HepG2 (cell line): ENCODE measurements at regions not wholly inside any gene's neighbourhood (a gene's known extent, or its start where the extent isn't known, plus 50 kb on each side); places are given as distances from the start of the nearest gene placed in this dataset.

Experiments
- ATAC-seq: fragments of 200-7000 bp; cut with Tn5 transposase; 3 replicates; pipeline ENCODE4 v1.9.1; 2020; ENCODE audit warnings: mild to moderate bottlenecking, moderate library complexity
- BruUV-seq: library from RNA; stranded (reverse); fragments of 400-500 nt; replicated peaks from 2 replicates; lab custom pipeline; 2021; lab: Mats Ljungman, UMichigan
- CTCF ChIA-PET: fragments of 300-600 bp; formaldehyde crosslinking; extraction: SDS; loops from one replicate; lab custom pipeline; 2021; ENCODE audit warnings: low total read pairs, inconsistent platforms, low intra/inter-chr PET ratio; lab: Yijun Ruan, JAX
- POLR2A ChIA-PET: fragments of 350-600 bp; sonication (Branson Sonifier 250); formaldehyde crosslinking; loops from one replicate; lab custom pipeline; 2020; ENCODE audit warnings: antibody characterized with exemption, inconsistent platforms; lab: Yijun Ruan, JAX
- DNase-seq: peaks from one replicate; pipeline ENCODE4 v3.0.0-alpha.2; 2015; ENCODE audit warnings: low spot score
- FAIRE-seq: peaks from 3 replicates; lab custom pipeline; 2011; peaks lifted over from hg19 to GRCh38; lab: Jason Lieb, UNC
- H2AFZ ChIP-seq: one replicate; pipeline ENCODE4 v1.6.1; 2011; ENCODE audit warnings: low read length, inconsistent platforms
- H3K27ac ChIP-seq: fragments of 300-600 bp; 3 replicates; pipeline ENCODE4 v1.8.0; 2011; ENCODE audit warnings: mixed run types, mild to moderate bottlenecking, mixed read lengths, low read length, inconsistent platforms; ENCODE audit not compliant: insufficient read depth; ENCODE audit errors: extremely low read length
- H3K27me3 ChIP-seq, 2 experiments: fragments of 200-600 bp in 1 of 2; 2 replicates in 1 of 2; 3 replicates in 1 of 2; pipeline versions ENCODE4 v1.6.0 to v1.8.0; 2011; ENCODE audit warnings: low read length in 2 of 2, mild to moderate bottlenecking in 2 of 2, moderate library complexity in 2 of 2, inconsistent platforms in 1 of 2; ENCODE audit not compliant: insufficient read depth in 2 of 2, control insufficient read depth in 1 of 2
- H3K36me3 ChIP-seq, 2 experiments: fragments of 200-600 bp in 1 of 2; replicated peaks in 1 of 2; 2 replicates in 1 of 2; 3 replicates in 1 of 2; pipeline versions ENCODE4 v1.5.1 to v1.8.0; 2011; ENCODE audit warnings: low read length in 2 of 2, inconsistent platforms in 1 of 2; ENCODE audit not compliant: insufficient read depth in 2 of 2, control insufficient read depth in 1 of 2
- H3K4me1 ChIP-seq: 2 replicates; pipeline ENCODE4 v1.5.1; 2012; ENCODE audit warnings: low read length, inconsistent platforms; ENCODE audit not compliant: insufficient read depth
- H3K4me2 ChIP-seq: 2 replicates; pipeline ENCODE4 v1.6.0; 2011; ENCODE audit warnings: low read depth, low read length, inconsistent platforms
- H3K4me3 ChIP-seq, 3 experiments: fragments of 200-600 bp in 1 of 3; sonication (generic), shearing (Covaris generic) in 1 of 3; replicated peaks in 1 of 3; 2 replicates each; pipeline ENCODE4 v1.5.1; 2011 to 2016; ENCODE audit warnings: low read length in 3 of 3, inconsistent platforms in 2 of 3, low read depth in 2 of 3, mild to moderate bottlenecking in 2 of 3, control low read depth in 1 of 3, mixed read lengths in 1 of 3; ENCODE audit not compliant: insufficient read depth in 1 of 3
- H3K79me2 ChIP-seq: one replicate; pipeline ENCODE4 v1.6.1; 2011; ENCODE audit warnings: low read length, inconsistent platforms; ENCODE audit not compliant: insufficient read depth
- H3K9ac ChIP-seq: 2 replicates; pipeline ENCODE4 v1.6.0; 2011; ENCODE audit warnings: mild to moderate bottlenecking, low read depth, low read length, inconsistent platforms; ENCODE audit not compliant: insufficient read depth
- H3K9me3 ChIP-seq: 2 replicates; pipeline ENCODE4 v1.5.1; 2012; ENCODE audit warnings: mild to moderate bottlenecking, low read length
- H4K20me1 ChIP-seq: 2 replicates; pipeline ENCODE4 v1.6.0; 2011; ENCODE audit warnings: inconsistent platforms, mild to moderate bottlenecking, low read length, moderate library complexity; ENCODE audit not compliant: insufficient read depth
- ARID4A ChIP-seq: sonication (generic); formaldehyde crosslinking; IDR thresholded peaks from 2 replicates; pipeline ENCODE4 v1.5.0; 2020; ENCODE audit warnings: mild to moderate bottlenecking, missing genetic modification reagents, borderline replicate concordance
- BORCS8-MEF2B ChIP-seq: sonication (generic); formaldehyde crosslinking; IDR thresholded peaks from 2 replicates; pipeline ENCODE4 v1.8.0; 2022; ENCODE audit warnings: mild to moderate bottlenecking, missing genetic modification reagents
- CREM ChIP-seq, 2 experiments: sonication (generic) in 1 of 2; formaldehyde crosslinking in 1 of 2; IDR thresholded peaks; 2 replicates each; pipeline versions ENCODE4 v1.4.0 to v1.6.1; 2016 to 2020; ENCODE audit warnings: antibody characterized with exemption in 1 of 2, mild to moderate bottlenecking in 1 of 2, missing genetic modification reagents in 1 of 2
- HNRNPH1 ChIP-seq: fragments of 200-400 bp; formaldehyde crosslinking; optimal IDR thresholded peaks from 2 replicates; pipeline ENCODE3; 2017; ENCODE audit warnings: mild to moderate bottlenecking, low read depth, low read length
- JDP2 ChIP-seq: sonication (generic); formaldehyde crosslinking; IDR thresholded peaks from 2 replicates; pipeline ENCODE4 v1.8.1; 2022; ENCODE audit warnings: missing genetic modification reagents, borderline replicate concordance
- NKX3-1 ChIP-seq: sonication (generic); formaldehyde crosslinking; IDR thresholded peaks from 2 replicates; pipeline ENCODE4 v1.5.0; 2020; ENCODE audit warnings: missing genetic modification reagents
- PRMT3 ChIP-seq: sonication (generic); formaldehyde crosslinking; IDR thresholded peaks from 2 replicates; pipeline ENCODE4 v1.8.1; 2022; ENCODE audit warnings: low read depth, mild to moderate bottlenecking, moderate library complexity, missing genetic modification reagents, borderline replicate concordance
- RFX5 ChIP-seq: IDR thresholded peaks from 2 replicates; pipeline ENCODE4 v1.6.1; 2011; ENCODE audit warnings: low read depth, low read length, improper control_type of control experiment
- TEF ChIP-seq: sonication (generic); formaldehyde crosslinking; IDR thresholded peaks from 2 replicates; pipeline ENCODE4 v1.5.0; 2020; ENCODE audit warnings: missing genetic modification reagents
- ZBTB49 ChIP-seq: sonication (generic); formaldehyde crosslinking; IDR thresholded peaks from 2 replicates; pipeline ENCODE4 v1.4.0; 2020; ENCODE audit warnings: missing genetic modification reagents, borderline replicate concordance
- ZNF253 ChIP-seq: sonication (generic); formaldehyde crosslinking; IDR thresholded peaks from 2 replicates; pipeline ENCODE4 v1.8.0; 2022; ENCODE audit warnings: mild to moderate bottlenecking, missing genetic modification reagents, borderline replicate concordance
- ZNF331 ChIP-seq: sonication (generic); formaldehyde crosslinking; IDR thresholded peaks from 2 replicates; pipeline ENCODE4 v1.4.0; 2020; ENCODE audit warnings: missing genetic modification reagents
- ZNF510 ChIP-seq: sonication (generic); formaldehyde crosslinking; IDR thresholded peaks from 2 replicates; pipeline ENCODE4 v1.4.0; 2020; ENCODE audit warnings: low read depth, mild to moderate bottlenecking, missing genetic modification reagents
- ZNF556 ChIP-seq: sonication (generic); formaldehyde crosslinking; IDR thresholded peaks from 2 replicates; pipeline ENCODE4 v1.4.0; 2020; ENCODE audit warnings: mild to moderate bottlenecking, missing genetic modification reagents, borderline replicate concordance
- ZNF589 ChIP-seq: sonication (generic); formaldehyde crosslinking; conservative IDR thresholded peaks from 2 replicates; pipeline ENCODE4 v1.8.0; 2022; ENCODE audit warnings: mild to moderate bottlenecking, moderate library complexity, missing genetic modification reagents
- ZNF724P ChIP-seq: sonication (generic); formaldehyde crosslinking; IDR thresholded peaks from 2 replicates; pipeline ENCODE4 v1.8.0; 2022; ENCODE audit warnings: missing genetic modification reagents, borderline replicate concordance
- ZNF781 ChIP-seq: sonication (generic); formaldehyde crosslinking; IDR thresholded peaks from 2 replicates; pipeline ENCODE4 v1.5.1; 2020; ENCODE audit warnings: borderline replicate concordance, mild to moderate bottlenecking, missing genetic modification reagents; ENCODE audit errors: not compliant biosample characterization
- in situ Hi-C: cut with HindIII; loops from 2 replicates; pipeline ENCODE4 v1.10.0; 2017; ENCODE audit warnings: low pct_unique_long_range_greater_than_20kb; ENCODE audit not compliant: extremely low pct_ligation_motif_present
- intact Hi-C: fragments of 100-400 bp; cut with micrococcal nuclease; formaldehyde crosslinking; loops from one replicate; pipeline ENCODE4 v1.10.0; 2022; ENCODE audit not compliant: unreplicated experiment

- no peak for TF ChIP-seq ARID4A (CRISPR knock-in tag)
- no peak for TF ChIP-seq ZBTB49
These were observed 255.4 kb downstream of the TJP1 start (continued) for GRCh38 chr15:29566914-29567313.

GRCh38 chr15:29563112-29563511 lies 259.2 kb downstream of the TJP1 start:
- Histone ChIP-seq H3K4me1 (no peaks in the 10 kb centered on the region), H3K27me3 (peaks cover 0 to 2% of the 10 kb centered on the region in 2 experiments; a peak in 2 of 5 replicates), H4K20me1 (no peaks in the 10 kb centered on the region), H2AFZ (no peak overlapping the region), H3K4me3 (no peak overlapping the region), H3K9me3 (no peaks in the 10 kb centered on the region), H3K36me3 (no peaks in the 10 kb centered on the region), H3K79me2 (no peaks in the 10 kb centered on the region), H3K9ac (no peak overlapping the region), H3K4me2 (no peak overlapping the region), H3K27ac (no peak overlapping the region)
- ChIA-PET POLR2A (no interaction called here), CTCF (no interaction called here)
- no TSS peak for BruUV-seq
- intact Hi-C loops (no loop called here), in situ Hi-C loops (no loop called here)
- no peak for FAIRE-seq
- no peak for ATAC-seq
- no peak for DNase-seq
- TF ChIP-seq ZNF331 (CRISPR knock-in tag) (no peak), ZNF781 (CRISPR knock-in tag) (no peak), HNRNPH1 (no peak), TEF (no peak), PRMT3 (CRISPR knock-in tag) (no peak), ZNF510 (CRISPR knock-in tag) (no peak), ZNF589 (CRISPR knock-in tag) (no peak), ZNF253 (CRISPR knock-in tag) (no peak), CREM (IDR thresholded peaks at IDR 0.05) (no peak), CREM (CRISPR knock-in tag; IDR thresholded peaks at IDR 0.05) (no peak), JDP2 (no peak), BORCS8-MEF2B (no peak), RFX5 (no peak), ZNF724P (CRISPR knock-in tag) (no peak), ZNF556 (CRISPR knock-in tag) (no peak), NKX3-1 (CRISPR knock-in tag) (no peak)
